Omental fat pad (tissue), 3 donors: ENCODE measurements at regions not wholly inside any gene's neighbourhood (a gene's known extent, or its start where the extent isn't known, plus 50 kb on each side); places are given as distances from the start of the nearest gene placed in this dataset.

ENCODE experiments used
- ATAC-seq: fragments of 150-250 bp; one replicate; pipeline ENCODE4 v1.9.1; 2016; ENCODE audit warnings: mild to moderate bottlenecking, moderate library complexity; ENCODE audit not compliant: low FRiP score
- DNase-seq: peaks from one replicate; pipeline ENCODE4 v3.0.0-alpha.2; 2019; ENCODE audit warnings: low spot score
- CTCF ChIP-seq, 3 donors: fragments of 450-650 bp; IDR thresholded peaks; one replicate each; pipeline ENCODE4 v1.5.1; 2016 to 2017; ENCODE audit warnings: antibody characterized with exemption in 3 of 3, mild to moderate bottlenecking in 3 of 3, moderate library complexity in 2 of 3

GRCh38 chr7:10889266-10889898 lies 84.3 kb upstream of the PHF14 start:
- TF ChIP-seq CTCF (IDR thresholded peaks at IDR 0.05), result no peak
- no peak for ATAC-seq
- no peak for DNase-seq

- DNase-seq, result no peak
- no peak for ATAC-seq
- no peak for TF ChIP-seq CTCF (IDR thresholded peaks at IDR 0.05)
Measured at GRCh38 chr7:10908600-10908999, 65.1 kb upstream of the PHF14 start.

GRCh38 chr7:10910447-10910846 lies 63.2 kb upstream of the PHF14 start:
- DNase-seq (no peak), ATAC-seq (no peak)

GRCh38 chr7:10912077-10912476 lies 61.6 kb upstream of the PHF14 start:
- no peak for DNase-seq
- ATAC-seq, result no peak
- TF ChIP-seq CTCF (IDR thresholded peaks at IDR 0.05), result no peak

More at GRCh38 chr7:10910447-10910846, 63.2 kb upstream of the PHF14 start:
- TF ChIP-seq CTCF (IDR thresholded peaks at IDR 0.05), result no peak

- DNase-seq (no peak), ATAC-seq (no peak)
- TF ChIP-seq CTCF (IDR thresholded peaks at IDR 0.05), result no peak
Measured at GRCh38 chr7:10913457-10913856, 60.2 kb upstream of the PHF14 start.

- DNase-seq, result no peak
- ATAC-seq, result no peak
- TF ChIP-seq CTCF (IDR thresholded peaks at IDR 0.05), result no peak
Measured at GRCh38 chr7:10918093-10918590, 55.5 kb upstream of the PHF14 start.

- DNase-seq, result no peak
- no peak for TF ChIP-seq CTCF (IDR thresholded peaks at IDR 0.05)
- ATAC-seq, result no peak
Measured at GRCh38 chr7:10919923-10920322, 53.7 kb upstream of the PHF14 start.
